PC-9 (cell line): ENCODE measurements at regions not wholly inside any gene's neighbourhood (a gene's known extent, or its start where the extent isn't known, plus 50 kb on each side); places are given as distances from the start of the nearest gene placed in this dataset.

ENCODE experiments used
- BruUV-seq: library from RNA; stranded (reverse); fragments of 400-500 nt; replicated peaks from 2 replicates; lab custom pipeline; 2021; lab: Mats Ljungman, UMichigan
- CTCF ChIA-PET: fragments of 300-600 bp; sonication (Branson Sonifier 250); formaldehyde crosslinking; loops from one replicate; lab custom pipeline; 2022; ENCODE audit warnings: antibody characterized with exemption; lab: Charles Lee
- POLR2A ChIA-PET: fragments of 300-600 bp; sonication (Branson Sonifier 250); formaldehyde crosslinking; loops from one replicate; lab custom pipeline; 2022; ENCODE audit warnings: antibody characterized with exemption; ENCODE audit not compliant: unreplicated experiment; lab: Charles Lee
- DNase-seq, 2 experiments: peaks; one replicate each; pipeline versions ENCODE4 v3.0.0 to v3.0.0-alpha.2; 2015 to 2022; ENCODE audit warnings: mixed read lengths in 1 of 2
- H2AFZ ChIP-seq: fragments of 200-600 bp; sonication (generic); 2 replicates; pipeline ENCODE4 v1.8.1; 2017; ENCODE audit warnings: antibody characterized with exemption
- H3F3A ChIP-seq: fragments of 200-600 bp; sonication (generic); 2 replicates; pipeline ENCODE4 v1.8.1; 2017; ENCODE audit warnings: antibody characterized with exemption, mild to moderate bottlenecking, low read depth; ENCODE audit not compliant: insufficient read depth
- H3K27ac ChIP-seq: fragments of 200-600 bp; sonication (generic); 2 replicates; pipeline ENCODE4 v1.6.1; 2016; ENCODE audit warnings: mixed run types
- H3K27me3 ChIP-seq: fragments of 200-600 bp; sonication (generic); 2 replicates; pipeline ENCODE4 v1.6.1; 2016; ENCODE audit warnings: low read depth, mixed run types; ENCODE audit not compliant: insufficient read depth
- H3K36me3 ChIP-seq: fragments of 200-600 bp; sonication (generic); 2 replicates; pipeline ENCODE4 v1.6.1; 2016; ENCODE audit warnings: low read depth, mixed run types
- H3K4me1 ChIP-seq: fragments of 200-600 bp; sonication (generic); replicated peaks from 2 replicates; pipeline ENCODE4 v1.6.1; 2016; ENCODE audit warnings: mixed run types; ENCODE audit not compliant: insufficient read depth
- H3K4me2 ChIP-seq: fragments of 200-600 bp; sonication (generic); 2 replicates; pipeline ENCODE4 v1.6.1; 2017; ENCODE audit warnings: mixed run types
- H3K4me3 ChIP-seq: fragments of 200-600 bp; sonication (generic); 2 replicates; pipeline ENCODE4 v1.6.1; 2016; ENCODE audit warnings: mixed run types
- H3K79me2 ChIP-seq: fragments of 200-600 bp; sonication (generic); 2 replicates; pipeline ENCODE4 v1.6.1; 2017; ENCODE audit warnings: low read depth, mixed run types
- H3K9me2 ChIP-seq: fragments of 200-600 bp; sonication (generic); 2 replicates; pipeline ENCODE4 v1.8.1; 2017; ENCODE audit warnings: mild to moderate bottlenecking; ENCODE audit not compliant: insufficient read depth
- H3K9me3 ChIP-seq: fragments of 200-600 bp; sonication (generic); 2 replicates; pipeline ENCODE4 v1.8.1; 2016; ENCODE audit warnings: low read depth; ENCODE audit not compliant: insufficient read depth
- H4K20me1 ChIP-seq: fragments of 200-600 bp; sonication (generic); 2 replicates; pipeline ENCODE4 v1.8.1; 2017; ENCODE audit not compliant: insufficient read depth
- CTCF ChIP-seq: fragments of 200-600 bp; sonication (generic); conservative IDR thresholded peaks from 2 replicates; pipeline ENCODE4 v1.6.1; 2017; ENCODE audit warnings: mixed run types, antibody characterized with exemption, mild to moderate bottlenecking, moderate library complexity
- EZH2 ChIP-seq: fragments of 200-600 bp; sonication (generic); IDR thresholded peaks from 2 replicates; pipeline ENCODE4 v1.8.0; 2017; ENCODE audit warnings: antibody characterized with exemption, low read depth
- intact Hi-C: fragments of 100-400 bp; cut with micrococcal nuclease; formaldehyde crosslinking; loops from one replicate; pipeline ENCODE4 v1.10.0; 2022; ENCODE audit not compliant: unreplicated experiment

- Histone ChIP-seq H2AFZ (no peak overlapping the region), H3K27me3 (no peaks in the 10 kb centered on the region), H3K9me3 (no peaks in the 10 kb centered on the region), H4K20me1 (no peaks in the 10 kb centered on the region), H3K4me3 (no peak overlapping the region), H3F3A (no peaks in the 10 kb centered on the region), H3K36me3 (no peaks in the 10 kb centered on the region), H3K4me2 (no peak overlapping the region), H3K9me2 (no peaks in the 10 kb centered on the region), H3K4me1 (no peaks in the 10 kb centered on the region), H3K79me2 (no peaks in the 10 kb centered on the region), H3K27ac (no peak overlapping the region)
- no peak for DNase-seq
- CTCF ChIA-PET: no interaction called here
- POLR2A ChIA-PET: no interaction called here
- TF ChIP-seq CTCF: no peak
- no peak for TF ChIP-seq EZH2
- BruUV-seq: no TSS peak
- intact Hi-C loops: no loop called here
These were observed 411.2 kb downstream of the AEBP2 start for GRCh38 chr12:19850346-19851065.

- Histone ChIP-seq H3K36me3 (no peaks in the 10 kb centered on the region), H3K27ac (no peak overlapping the region), H3K4me3 (no peak overlapping the region), H2AFZ (no peak overlapping the region), H3K4me1 (no peaks in the 10 kb centered on the region), H3K4me2 (no peak overlapping the region), H3F3A (no peaks in the 10 kb centered on the region), H4K20me1 (no peaks in the 10 kb centered on the region), H3K27me3 (no peaks in the 10 kb centered on the region), H3K9me3 (no peaks in the 10 kb centered on the region), H3K9me2 (no peaks in the 10 kb centered on the region), H3K79me2 (no peaks in the 10 kb centered on the region)
- intact Hi-C loops: no loop called here
- ChIA-PET POLR2A (interaction anchor here (0.5 kb wide), 1 partner anchor 61 kb away, joined by 7 read pairs; no protein-coding TSS in a partner anchor), CTCF (no interaction called here)
- DNase-seq: no peak
- TF ChIP-seq CTCF (no peak), EZH2 (no peak)
- BruUV-seq: no TSS peak
These were observed 413.0 kb downstream of the AEBP2 start for GRCh38 chr12:19852100-19852855.

DNA sequence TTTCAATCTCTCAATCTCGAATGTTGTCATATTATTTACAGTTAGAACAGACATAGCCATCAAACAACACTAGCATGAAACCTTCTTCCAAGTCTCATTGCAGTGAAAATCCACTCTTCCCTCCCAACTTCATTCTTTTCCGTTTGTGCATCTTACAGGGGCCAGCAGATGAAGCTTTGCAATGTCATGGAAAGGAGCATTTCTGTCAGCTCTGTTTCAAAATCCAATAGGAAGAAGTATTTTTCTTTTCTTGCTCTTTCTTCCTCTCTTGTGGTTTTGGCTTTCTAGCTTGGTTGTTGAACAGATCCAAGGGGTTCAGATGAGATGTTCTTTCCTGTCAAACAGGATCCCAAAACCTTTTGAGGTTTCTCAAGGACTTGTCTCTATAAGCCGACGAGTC is 416.6 kb downstream of the AEBP2 start:
- ChIA-PET POLR2A (no interaction called here), CTCF (no interaction called here)
- H3K79me2 ChIP-seq: no peaks in the 10 kb centered on the region
- no peak for DNase-seq
- H4K20me1 ChIP-seq: no peaks in the 10 kb centered on the region
- no peaks in the 10 kb centered on the region for H3K27me3 ChIP-seq
- H3K27ac ChIP-seq: no peak overlapping the region
- H3K9me2 ChIP-seq: no peaks in the 10 kb centered on the region
- H3K4me1 ChIP-seq: no peaks in the 10 kb centered on the region
- no TSS peak for BruUV-seq
- no peaks in the 10 kb centered on the region for H3K9me3 ChIP-seq
- no peaks in the 10 kb centered on the region for H3K36me3 ChIP-seq
- intact Hi-C loops: no loop called here
- no peak for TF ChIP-seq CTCF
- no peak for TF ChIP-seq EZH2
- no peak overlapping the region for H2AFZ ChIP-seq
- H3K4me3 ChIP-seq: no peak overlapping the region
- no peak overlapping the region for H3K4me2 ChIP-seq
- no peaks in the 10 kb centered on the region for H3F3A ChIP-seq
